Keratinocyte (primary cell): ENCODE measurements at regions not wholly inside any gene's neighbourhood (a gene's known extent, or its start where the extent isn't known, plus 50 kb on each side); places are given as distances from the start of the nearest gene placed in this dataset.

ENCODE experiments used
- DNase-seq: peaks from one replicate; pipeline ENCODE4 v3.0.0-alpha.2; 2011; ENCODE audit warnings: low read depth, missing footprints, low spot score
- FAIRE-seq: peaks from 2 replicates; lab custom pipeline; 2011; peaks lifted over from hg19 to GRCh38; lab: Jason Lieb, UNC
- H2AFZ ChIP-seq: 2 replicates; pipeline ENCODE4 v1.6.0; 2012; ENCODE audit warnings: low read length, control low read depth, inconsistent platforms; ENCODE audit not compliant: control insufficient read depth
- H3K27ac ChIP-seq: 2 replicates; pipeline ENCODE4 v1.5.1; 2011; ENCODE audit warnings: low read length; ENCODE audit not compliant: control insufficient read depth, insufficient read depth
- H3K27me3 ChIP-seq: 3 replicates; pipeline ENCODE4 v1.6.0; 2011; ENCODE audit warnings: low read length; ENCODE audit not compliant: control insufficient read depth, insufficient read depth; ENCODE audit errors: extremely low read depth
- H3K36me3 ChIP-seq, 2 experiments: 2 replicates in 1 of 2; 3 replicates in 1 of 2; pipeline ENCODE4 v1.5.1; 2011; ENCODE audit warnings: low read length in 2 of 2, mild to moderate bottlenecking in 1 of 2; ENCODE audit not compliant: control insufficient read depth in 2 of 2, insufficient read depth in 2 of 2; ENCODE audit errors: extremely low read depth in 1 of 2
- H3K4me1 ChIP-seq: 3 replicates; pipeline ENCODE4 v1.5.1; 2011; ENCODE audit warnings: low read length; ENCODE audit not compliant: control insufficient read depth, insufficient read depth; ENCODE audit errors: extremely low read depth
- H3K4me2 ChIP-seq: 3 replicates; pipeline ENCODE4 v1.6.0; 2011; ENCODE audit warnings: low read depth, low read length; ENCODE audit not compliant: control insufficient read depth, insufficient read depth; ENCODE audit errors: extremely low read depth
- H3K4me3 ChIP-seq, 3 experiments: fragments of 200-600 bp in 1 of 3; sonication (generic) in 1 of 3; 2 replicates in 2 of 3; 3 replicates in 1 of 3; pipeline ENCODE4 v1.5.1; 2011 to 2016; ENCODE audit warnings: low read length in 3 of 3, mild to moderate bottlenecking in 3 of 3, control low read depth in 2 of 3, inconsistent platforms in 1 of 3, low read depth in 1 of 3, mixed read lengths in 1 of 3, mixed run types in 1 of 3, moderate library complexity in 1 of 3; ENCODE audit not compliant: control insufficient read depth in 2 of 3, insufficient read depth in 2 of 3; ENCODE audit errors: extremely low read depth in 1 of 3
- H3K79me2 ChIP-seq: 2 replicates; pipeline ENCODE4 v1.6.0; 2012; ENCODE audit warnings: low read length; ENCODE audit not compliant: control insufficient read depth, insufficient read depth
- H3K9ac ChIP-seq: 3 replicates; pipeline ENCODE4 v1.6.0; 2011; ENCODE audit warnings: low read length; ENCODE audit not compliant: control insufficient read depth, insufficient read depth; ENCODE audit errors: extremely low read depth
- H3K9me1 ChIP-seq: 3 replicates; pipeline ENCODE4 v1.6.0; 2011; ENCODE audit warnings: low read length; ENCODE audit not compliant: control insufficient read depth, insufficient read depth; ENCODE audit errors: extremely low read depth
- H3K9me3 ChIP-seq: 2 replicates; pipeline ENCODE4 v1.5.1; 2012; ENCODE audit warnings: low read depth, low read length; ENCODE audit not compliant: control insufficient read depth
- H4K20me1 ChIP-seq: 3 replicates; pipeline ENCODE4 v1.6.0; 2011; ENCODE audit warnings: low read length; ENCODE audit not compliant: control insufficient read depth, insufficient read depth; ENCODE audit errors: extremely low read depth
- EZH2 ChIP-seq: IDR thresholded peaks from one replicate; pipeline ENCODE4 v1.6.1; 2012; ENCODE audit warnings: inconsistent platforms, mild to moderate bottlenecking, low read length, moderate library complexity
- dilution Hi-C: fragments of 300-500 bp; cut with MboI; formaldehyde crosslinking; loops from one replicate; pipeline ENCODE4 v1.7.0; 2020; ENCODE audit warnings: low sequenced_read_pairs; ENCODE audit not compliant: extremely low pct_ligation_motif_present
- TF ChIP-seq, protein P1 (sequence below), 3 experiments: IDR thresholded peaks in 1 of 3; conservative IDR thresholded peaks in 1 of 3; optimal IDR thresholded peaks in 1 of 3; 2 replicates in 2 of 3; 3 replicates in 1 of 3; pipeline versions ENCODE3 to v1.5.1; 2011; ENCODE audit warnings: low read length in 3 of 3, mild to moderate bottlenecking in 3 of 3, moderate library complexity in 2 of 3, control low read depth in 1 of 3, inconsistent platforms in 1 of 3; ENCODE audit not compliant: insufficient read depth in 2 of 3; ENCODE audit errors: extremely low read depth in 1 of 3

GRCh38 chr10:117653170-117653515, 110.6 kb downstream of the EMX2 start:
- no peaks in the 10 kb centered on the region for H3K9me1 ChIP-seq
- FAIRE-seq (peak; percentile 97), DNase-seq (peak; percentile 69)
- peak overlapping the region; percentile 1 for H3K4me2 ChIP-seq
- no peaks in the 10 kb centered on the region for H3K36me3 ChIP-seq
- no peak overlapping the region for H2AFZ ChIP-seq
- dilution Hi-C loops: no loop called here
- peak overlapping the region; percentile 27 for H3K27ac ChIP-seq
- H3K4me1 ChIP-seq: peaks cover 12% of the 10 kb centered on the region
- no peaks in the 10 kb centered on the region for H3K79me2 ChIP-seq
- no peaks in the 10 kb centered on the region for H4K20me1 ChIP-seq
- peaks cover 5% of the 10 kb centered on the region for H3K9me3 ChIP-seq
- no peaks in the 10 kb centered on the region for H3K27me3 ChIP-seq
- TF ChIP-seq, protein P1, sequence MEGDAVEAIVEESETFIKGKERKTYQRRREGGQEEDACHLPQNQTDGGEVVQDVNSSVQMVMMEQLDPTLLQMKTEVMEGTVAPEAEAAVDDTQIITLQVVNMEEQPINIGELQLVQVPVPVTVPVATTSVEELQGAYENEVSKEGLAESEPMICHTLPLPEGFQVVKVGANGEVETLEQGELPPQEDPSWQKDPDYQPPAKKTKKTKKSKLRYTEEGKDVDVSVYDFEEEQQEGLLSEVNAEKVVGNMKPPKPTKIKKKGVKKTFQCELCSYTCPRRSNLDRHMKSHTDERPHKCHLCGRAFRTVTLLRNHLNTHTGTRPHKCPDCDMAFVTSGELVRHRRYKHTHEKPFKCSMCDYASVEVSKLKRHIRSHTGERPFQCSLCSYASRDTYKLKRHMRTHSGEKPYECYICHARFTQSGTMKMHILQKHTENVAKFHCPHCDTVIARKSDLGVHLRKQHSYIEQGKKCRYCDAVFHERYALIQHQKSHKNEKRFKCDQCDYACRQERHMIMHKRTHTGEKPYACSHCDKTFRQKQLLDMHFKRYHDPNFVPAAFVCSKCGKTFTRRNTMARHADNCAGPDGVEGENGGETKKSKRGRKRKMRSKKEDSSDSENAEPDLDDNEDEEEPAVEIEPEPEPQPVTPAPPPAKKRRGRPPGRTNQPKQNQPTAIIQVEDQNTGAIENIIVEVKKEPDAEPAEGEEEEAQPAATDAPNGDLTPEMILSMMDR (optimal IDR thresholded peaks at IDR 0.05 in 1 of 3, IDR thresholded peaks at IDR 0.05 in 1 of 3, conservative IDR thresholded peaks at IDR 0.05 in 1 of 3; ENCODE audit: extremely low read depth in 1 of 3, insufficient read depth in 2 of 3, low read length in 3 of 3): no peak
- TF ChIP-seq EZH2: no peak
- H3K4me3 ChIP-seq: no peak overlapping the region
- H3K9ac ChIP-seq: no peak overlapping the region

GRCh38 chr10:117654105-117654504, 111.6 kb downstream of the EMX2 start:
- H4K20me1 ChIP-seq: no peaks in the 10 kb centered on the region
- no peaks in the 10 kb centered on the region for H3K27me3 ChIP-seq
- peaks cover 5% of the 10 kb centered on the region for H3K9me3 ChIP-seq
- no peak overlapping the region for H3K27ac ChIP-seq
- TF ChIP-seq, protein P1 (optimal IDR thresholded peaks at IDR 0.05 in 1 of 3, IDR thresholded peaks at IDR 0.05 in 1 of 3, conservative IDR thresholded peaks at IDR 0.05 in 1 of 3; ENCODE audit: extremely low read depth in 1 of 3, insufficient read depth in 2 of 3, low read length in 3 of 3): no peak
- TF ChIP-seq EZH2: no peak
- DNase-seq (no peak), FAIRE-seq (no peak)
- no peaks in the 10 kb centered on the region for H3K79me2 ChIP-seq
- dilution Hi-C loops: no loop called here
- H3K9ac ChIP-seq: no peak overlapping the region
- no peak overlapping the region for H2AFZ ChIP-seq
- no peaks in the 10 kb centered on the region for H3K9me1 ChIP-seq
- H3K4me3 ChIP-seq: no peak overlapping the region
- no peaks in the 10 kb centered on the region for H3K36me3 ChIP-seq
- H3K4me2 ChIP-seq: no peak overlapping the region
- peaks cover 12% of the 10 kb centered on the region for H3K4me1 ChIP-seq
